Fibroblast of skin of right biceps (primary cell): ENCODE measurements at regions not wholly inside any gene's neighbourhood (a gene's known extent, or its start where the extent isn't known, plus 50 kb on each side); places are given as distances from the start of the nearest gene placed in this dataset.
A peak's percentile ranks its signal among the peaks of the same experiment; 100 is the strongest.
"Not testable (repeated sequence)": the region's sequence is repeated elsewhere in the genome, so short reads cannot be mapped to it uniquely, and the experiment has no call there.

ENCODE experiments used
- DNase-seq: peaks from one replicate; pipeline ENCODE4 v3.0.0-alpha.2; 2013

DNA sequence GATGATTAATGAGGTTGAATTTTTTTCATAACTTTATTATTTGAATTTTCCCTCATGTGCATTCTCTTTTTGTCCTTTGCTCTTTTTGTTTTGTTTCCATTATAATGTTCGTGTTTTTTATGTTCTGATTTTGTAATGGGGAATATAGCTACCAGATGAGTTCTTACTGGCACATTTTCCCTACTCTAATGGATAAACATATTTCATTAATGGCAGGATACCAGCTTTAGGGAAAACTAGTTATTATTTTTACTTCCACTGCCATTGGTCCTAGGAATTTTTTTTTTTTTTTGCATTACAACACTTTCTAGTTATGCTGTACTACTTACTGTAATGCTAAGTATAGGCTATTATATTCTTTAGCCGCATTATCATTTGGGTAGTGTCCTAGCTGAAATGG is 286.3 kb downstream of the SPRY1 start:
- DNase-seq: no peak

DNA sequence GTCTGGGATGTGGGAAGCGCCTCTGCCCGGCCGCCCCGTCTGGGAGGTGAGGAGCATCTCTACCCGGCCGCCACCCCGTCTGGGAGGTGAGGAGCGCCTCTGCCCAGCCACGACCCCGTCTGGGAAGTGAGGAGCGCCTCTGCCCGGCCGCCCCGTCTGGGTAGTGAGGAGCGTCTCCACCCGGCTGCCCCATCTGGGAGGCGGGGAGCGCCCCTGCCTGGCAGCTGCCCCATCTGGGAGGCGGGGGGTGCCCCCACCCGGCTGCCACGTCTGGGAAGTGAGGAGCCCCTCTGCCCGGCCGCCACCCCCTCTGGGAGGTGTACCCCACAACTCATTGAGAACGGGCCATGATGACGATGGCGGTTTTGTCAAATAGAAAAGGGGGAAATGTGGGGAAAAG is 288.3 kb downstream of the SPRY1 start:
- DNase-seq: not testable (repeated sequence)

DNA sequence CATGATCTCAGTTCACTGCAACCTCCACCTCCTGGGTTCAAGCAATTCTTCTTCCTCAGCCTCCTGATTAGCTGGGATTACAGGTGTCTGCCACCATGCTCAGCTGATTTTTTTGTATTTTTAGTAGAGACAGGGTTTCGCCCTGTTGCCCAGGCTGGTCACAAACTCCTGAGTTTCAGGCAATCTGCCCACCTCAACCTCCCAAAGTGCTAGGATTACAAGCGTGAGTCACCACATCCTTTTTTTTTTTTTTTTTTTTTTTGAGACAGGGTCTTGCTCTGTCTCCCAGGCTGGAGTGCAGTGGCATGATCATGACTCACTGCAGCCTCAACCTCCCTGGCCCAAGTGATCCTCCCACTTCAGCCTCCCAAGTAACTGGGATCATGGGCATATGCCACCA is 298.9 kb downstream of the SPRY1 start:
- peak; percentile 19 for DNase-seq

DNA sequence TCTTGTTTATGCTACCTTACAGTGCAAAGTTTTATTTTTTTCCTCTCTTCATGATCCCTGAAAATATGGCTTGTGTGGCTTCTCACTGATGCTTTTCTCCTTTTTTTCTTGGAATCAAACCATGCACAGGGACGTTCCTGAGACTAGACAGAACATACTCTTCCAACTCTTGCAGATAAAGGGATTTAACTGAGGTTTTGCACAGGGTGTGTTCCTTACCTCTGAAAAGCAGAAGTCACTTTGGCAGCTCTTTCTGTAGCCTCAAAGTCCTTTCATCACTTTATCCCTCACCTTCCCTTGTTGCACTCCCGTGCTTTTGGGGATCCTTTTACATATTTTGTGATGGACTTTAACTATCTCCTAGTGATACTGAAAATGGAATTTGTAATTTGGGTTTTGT is 300.1 kb downstream of the SPRY1 start:
- no peak for DNase-seq

DNA sequence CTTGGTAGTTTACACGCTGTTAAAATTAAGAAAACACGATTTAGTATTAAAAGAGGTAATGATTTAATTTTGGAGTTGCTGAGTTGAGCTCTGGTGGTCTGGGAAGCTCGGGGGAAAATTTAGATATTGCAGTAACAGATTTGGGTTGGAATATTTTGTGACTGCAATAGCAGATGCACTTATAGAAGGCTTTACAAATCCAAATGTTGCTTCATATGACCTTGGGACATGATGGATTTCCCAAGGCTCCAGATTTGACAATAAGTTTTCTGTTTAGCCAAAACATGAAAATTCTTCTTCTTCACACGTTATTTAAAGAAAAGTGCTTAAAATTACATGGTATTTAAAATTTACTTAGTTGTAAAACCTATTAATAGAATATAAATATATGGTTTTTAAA is 302.0 kb downstream of the SPRY1 start:
- no peak for DNase-seq

DNA sequence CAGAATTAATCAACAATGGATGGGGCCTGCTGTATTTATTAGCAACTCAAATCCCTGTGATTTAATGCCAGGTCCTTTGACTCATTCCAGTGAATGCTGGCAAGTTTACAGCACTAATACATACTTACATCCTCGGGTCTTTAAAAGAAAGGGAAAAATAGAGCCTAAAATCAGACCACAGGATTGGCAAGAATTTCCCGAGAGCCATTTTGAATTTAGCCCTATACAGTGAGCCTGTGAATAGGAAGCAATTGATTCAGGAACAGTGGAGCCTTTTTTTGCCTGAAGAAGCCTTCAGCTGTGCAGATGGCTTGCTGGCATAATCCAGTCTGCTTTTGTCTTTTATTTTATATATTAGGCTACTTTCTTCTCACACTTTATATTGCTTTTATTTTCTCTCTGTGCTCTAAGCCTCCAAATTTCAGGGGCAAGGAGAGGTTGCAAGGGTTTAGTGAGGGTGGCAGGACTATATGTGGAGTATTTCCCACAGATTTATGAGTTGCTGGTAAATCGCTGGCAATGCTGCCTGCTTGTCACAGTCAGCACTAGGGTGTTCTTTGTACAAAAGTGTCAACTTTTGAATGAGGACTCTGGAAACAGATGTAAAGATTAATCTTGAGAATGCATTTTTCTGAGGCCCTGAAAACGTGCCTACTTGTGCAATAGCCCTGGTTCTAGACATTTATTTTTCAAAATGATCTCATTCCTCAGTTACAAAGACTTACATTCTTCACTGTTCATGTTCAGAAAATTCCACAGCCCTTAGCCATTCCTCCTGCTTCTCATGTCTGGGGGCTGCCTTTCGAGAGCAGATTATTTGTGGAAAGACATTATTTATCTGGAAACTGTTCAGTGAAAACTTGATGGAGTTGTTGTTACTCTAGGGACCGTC is 303.5 kb downstream of the SPRY1 start:
- peak; percentile 97 for DNase-seq

DNA sequence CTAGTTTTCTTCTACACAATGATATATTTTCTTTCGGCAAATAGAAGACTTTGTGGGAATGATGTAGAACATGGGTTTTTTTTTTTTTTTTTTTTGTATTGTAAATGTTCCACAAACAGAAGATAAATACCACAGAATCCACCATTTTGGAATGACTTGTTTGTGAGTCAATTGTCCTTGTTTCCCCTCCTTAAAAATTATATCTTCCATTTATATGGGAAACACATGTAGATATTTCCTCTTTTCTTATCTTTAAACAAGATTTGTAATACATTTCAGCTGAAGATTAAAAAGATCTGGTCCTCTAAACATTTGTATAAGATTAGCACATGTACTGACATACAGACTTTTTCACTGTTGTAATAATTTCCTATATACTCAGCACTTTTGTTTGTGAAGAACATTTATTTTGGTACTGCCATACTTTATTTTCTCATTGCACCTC is 304.6 kb downstream of the SPRY1 start:
- DNase-seq: peak; percentile 32

DNA sequence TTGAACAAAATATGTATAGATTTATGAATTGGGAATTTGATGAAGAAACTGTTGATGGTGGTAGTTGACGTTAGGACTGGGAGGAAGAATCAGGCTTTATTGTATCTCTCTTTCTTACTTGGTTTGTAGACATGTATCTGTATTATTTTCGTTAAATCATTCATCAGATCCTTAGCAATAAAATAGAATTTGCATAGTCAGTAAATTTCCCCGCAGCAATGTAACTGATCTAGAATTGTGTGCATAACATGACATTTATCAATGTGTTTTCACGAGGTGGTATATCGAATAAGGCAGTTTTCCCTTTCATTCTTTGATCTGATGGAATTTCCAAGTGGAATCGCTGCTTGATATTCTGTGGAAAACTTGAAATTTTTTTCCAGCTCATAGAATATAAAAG is 308.8 kb downstream of the SPRY1 start:
- DNase-seq: no peak

DNA sequence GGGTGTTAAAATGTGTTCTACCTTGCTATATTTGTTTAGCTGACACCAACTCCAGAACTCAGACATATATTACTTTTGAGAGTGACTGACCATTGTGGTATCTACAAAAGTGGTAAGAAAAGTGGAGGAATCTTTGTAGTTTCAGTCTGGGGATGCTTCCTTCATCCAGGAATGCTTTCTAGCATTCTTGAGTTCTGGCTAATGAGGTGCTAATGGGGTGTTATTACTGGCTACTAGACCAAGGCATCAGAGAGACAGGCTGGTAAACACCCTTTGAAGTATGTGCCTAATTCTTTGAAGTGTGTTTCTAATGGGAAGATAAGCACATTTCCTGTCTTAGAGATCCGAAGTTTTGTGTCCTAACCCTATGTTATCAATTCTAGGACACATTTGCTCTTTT is 310.4 kb downstream of the SPRY1 start:
- DNase-seq: peak; percentile 77

DNA sequence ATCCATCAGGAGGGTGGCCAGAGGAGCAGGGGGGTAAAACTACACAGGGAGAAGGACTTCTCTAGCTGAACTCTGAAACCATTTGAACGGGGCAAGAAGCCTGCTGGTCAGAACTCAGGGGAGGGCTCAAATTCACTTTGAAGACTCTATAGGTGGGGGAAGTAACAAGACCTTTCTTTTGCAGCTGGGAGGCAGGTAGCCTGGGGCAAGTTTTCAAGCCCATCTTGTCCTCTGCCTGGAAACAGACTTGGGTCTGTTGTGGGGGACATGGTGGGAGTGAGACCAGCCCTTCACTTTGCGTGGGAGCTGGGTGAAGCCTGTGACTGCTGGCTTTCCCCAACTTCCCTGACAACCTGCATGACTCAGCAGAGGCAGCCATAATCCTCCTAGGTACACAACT is 312.3 kb downstream of the SPRY1 start:
- no peak for DNase-seq

DNA sequence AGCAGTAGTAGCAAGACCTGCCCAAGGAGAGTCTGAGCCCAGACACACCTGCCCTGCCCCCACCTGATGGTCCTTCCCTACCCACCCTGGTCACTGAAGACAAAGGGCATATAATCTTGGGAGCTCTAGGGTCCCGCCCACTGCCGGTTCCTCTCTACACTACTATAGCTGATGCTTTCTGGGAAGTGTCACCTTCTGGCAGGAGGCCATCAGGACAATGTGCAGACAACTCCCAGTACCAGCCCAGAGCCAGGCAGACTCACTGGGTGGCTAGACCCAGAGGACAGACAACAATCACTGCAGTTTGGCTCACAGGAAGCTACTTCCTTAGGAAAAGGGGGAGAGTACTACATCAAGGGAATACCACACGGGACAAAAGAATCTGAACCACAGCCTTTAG is 312.7 kb downstream of the SPRY1 start:
- no peak for DNase-seq

DNA sequence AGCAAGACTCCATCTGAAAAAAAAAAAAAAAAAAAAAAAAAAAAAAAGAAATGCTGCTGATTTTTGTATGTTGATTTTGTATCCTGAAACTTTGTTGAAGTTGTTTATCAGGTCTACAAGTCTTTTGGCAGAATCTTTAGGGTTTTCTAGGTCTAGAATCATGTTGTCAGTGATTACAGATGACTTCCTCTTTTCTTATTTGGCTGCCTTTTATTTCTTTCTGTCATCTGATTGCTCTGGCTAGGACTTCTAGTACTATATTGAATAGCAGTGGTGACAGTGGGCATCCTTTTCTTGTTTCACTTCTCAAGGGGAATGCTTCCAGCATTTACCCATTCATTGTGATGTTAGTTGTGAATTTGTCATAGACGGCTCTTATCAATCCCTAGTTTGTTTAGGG is 334.4 kb downstream of the SPRY1 start:
- DNase-seq: no peak

DNA sequence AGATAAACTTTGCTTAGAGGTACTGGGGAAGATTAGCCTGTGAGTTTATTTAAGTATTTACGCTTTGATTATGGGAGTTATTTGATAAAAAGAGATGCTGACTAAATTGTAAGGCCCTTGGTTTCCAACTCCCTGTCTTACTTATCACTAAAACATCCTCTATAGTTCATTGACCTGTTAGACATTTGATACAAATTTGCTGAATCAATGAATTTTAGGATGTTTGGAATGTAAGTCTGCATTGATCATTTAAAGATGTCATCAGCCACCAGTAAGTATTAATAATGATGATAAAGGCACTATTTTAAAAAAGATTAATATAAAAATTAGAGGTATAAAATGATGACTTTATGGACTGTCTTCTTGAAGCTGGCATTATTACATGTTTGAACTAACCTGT is 340.6 kb downstream of the SPRY1 start:
- no peak for DNase-seq

DNA sequence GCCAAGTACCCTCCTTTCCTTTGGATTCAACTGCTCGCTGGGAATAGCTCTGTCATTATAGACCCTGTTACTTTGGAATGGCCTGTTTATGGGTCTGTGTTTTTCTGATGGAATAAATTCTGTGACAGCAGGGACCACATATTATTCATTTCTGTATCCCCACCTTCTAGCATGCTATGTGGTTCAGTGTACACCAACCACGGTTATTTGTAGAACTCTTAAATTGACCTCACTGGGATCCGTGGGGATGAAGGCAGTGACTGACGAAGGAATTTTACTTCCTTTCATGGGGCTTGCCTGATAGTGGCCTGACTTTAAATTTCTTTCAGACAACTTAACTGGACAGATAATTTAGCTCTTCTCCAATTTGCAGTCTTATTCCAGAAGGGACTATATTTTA is 343.2 kb downstream of the SPRY1 start:
- DNase-seq: no peak

DNA sequence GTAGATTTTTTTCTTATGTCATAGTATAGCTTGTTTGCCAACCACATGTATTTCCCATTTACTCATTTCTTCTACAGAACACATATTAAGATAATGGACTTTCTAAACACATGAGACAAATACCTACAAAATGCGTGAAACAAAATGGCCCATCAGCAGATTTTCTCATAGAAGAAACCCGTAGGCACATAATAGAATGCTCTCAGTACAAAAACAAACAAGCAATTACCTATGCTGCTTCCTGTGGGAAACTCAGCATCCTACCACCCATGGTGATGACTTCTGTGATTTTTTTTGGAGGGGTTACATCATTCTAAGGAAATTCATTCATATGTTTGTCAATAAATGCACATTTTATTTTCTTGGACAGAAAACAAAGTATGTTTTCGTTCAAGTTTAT is 343.6 kb downstream of the SPRY1 start:
- no peak for DNase-seq

DNA sequence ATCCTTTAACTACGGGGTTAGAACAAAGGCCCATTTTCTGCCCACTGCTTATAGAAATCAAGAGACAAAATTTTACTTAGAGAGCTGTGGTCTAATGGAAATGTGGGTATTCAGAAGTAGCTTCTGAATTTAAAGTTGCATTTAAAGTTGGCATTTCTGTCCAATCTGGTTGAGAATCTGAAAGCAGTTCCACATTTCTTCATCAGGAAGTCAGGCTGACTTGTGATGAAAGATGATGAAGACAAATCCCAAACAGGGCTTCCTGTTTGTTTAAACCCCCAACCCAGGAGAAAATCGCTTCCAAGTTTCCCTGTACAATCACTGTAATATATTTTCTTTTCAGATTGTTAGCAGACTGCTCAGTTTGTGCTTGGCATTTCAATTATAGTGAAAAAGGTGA is 345.3 kb downstream of the SPRY1 start:
- peak; percentile 49 for DNase-seq

DNA sequence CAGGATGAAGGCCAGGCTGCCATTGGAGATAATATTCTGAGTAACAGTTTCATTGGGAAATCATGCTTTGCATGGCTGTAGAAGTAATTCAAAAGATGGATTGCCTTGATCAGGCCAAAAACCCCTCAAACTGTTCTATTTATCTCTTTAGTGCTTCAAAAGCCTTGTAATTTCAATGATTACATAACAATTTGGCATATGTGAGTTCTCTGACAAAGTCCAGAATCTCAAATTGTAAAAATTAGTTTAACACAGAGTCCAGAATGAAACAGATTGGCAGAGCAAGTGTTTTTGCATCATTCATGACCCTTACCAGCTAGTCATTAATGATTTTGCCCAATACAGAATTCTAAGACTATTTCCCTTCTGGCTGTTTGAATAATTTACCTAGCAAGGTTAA is 347.3 kb downstream of the SPRY1 start:
- no peak for DNase-seq

DNA sequence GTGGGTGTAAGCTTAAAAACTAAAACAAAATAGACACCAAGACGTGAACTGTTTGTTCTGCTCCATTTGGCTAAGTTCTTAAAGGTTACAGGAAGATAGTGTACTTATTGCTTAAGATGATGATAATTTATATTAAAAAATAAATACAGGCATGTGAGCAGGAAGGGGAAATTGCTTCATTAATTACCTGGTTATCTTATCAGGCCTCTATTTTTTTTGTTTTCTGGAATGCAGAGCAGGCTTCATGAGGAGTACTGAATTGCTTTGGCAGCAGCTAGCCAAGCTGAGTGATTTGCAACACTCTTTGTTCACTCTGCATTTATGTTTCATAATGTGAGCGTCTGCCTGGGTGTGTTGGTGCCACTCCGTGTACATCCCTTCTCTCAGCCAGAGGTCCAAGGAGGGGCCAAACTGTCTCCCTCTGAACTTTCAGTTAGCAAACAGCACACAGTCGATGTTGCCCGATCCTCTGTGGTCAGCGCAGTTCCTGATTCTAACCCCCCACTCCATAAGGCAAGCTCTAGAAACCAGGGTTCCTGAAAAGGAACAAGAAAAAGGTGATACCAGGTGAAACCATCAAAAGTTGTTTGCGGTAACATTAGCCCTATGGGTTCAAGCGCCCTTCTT is 348.2 kb downstream of the SPRY1 start:
- no peak for DNase-seq

DNA sequence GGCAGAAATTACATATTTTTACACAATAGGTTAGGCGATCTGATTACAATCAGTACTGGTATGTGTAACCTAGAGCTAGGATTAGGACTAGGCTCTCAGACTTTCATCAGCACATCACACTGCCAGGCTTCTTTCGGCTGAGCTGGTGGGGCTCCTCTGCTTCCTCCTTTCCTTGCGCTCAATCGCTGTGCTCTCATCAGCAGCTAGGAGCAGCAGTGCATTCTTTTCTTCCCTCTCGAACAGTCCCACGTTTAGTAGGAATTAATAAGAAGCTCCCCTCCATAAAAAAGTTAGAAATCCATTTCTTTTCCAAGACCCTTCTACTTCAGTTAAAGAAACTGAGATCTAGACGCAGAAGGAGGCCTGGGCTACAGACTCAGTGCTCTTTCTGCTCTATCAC is 350.4 kb downstream of the SPRY1 start:
- DNase-seq: no peak

DNA sequence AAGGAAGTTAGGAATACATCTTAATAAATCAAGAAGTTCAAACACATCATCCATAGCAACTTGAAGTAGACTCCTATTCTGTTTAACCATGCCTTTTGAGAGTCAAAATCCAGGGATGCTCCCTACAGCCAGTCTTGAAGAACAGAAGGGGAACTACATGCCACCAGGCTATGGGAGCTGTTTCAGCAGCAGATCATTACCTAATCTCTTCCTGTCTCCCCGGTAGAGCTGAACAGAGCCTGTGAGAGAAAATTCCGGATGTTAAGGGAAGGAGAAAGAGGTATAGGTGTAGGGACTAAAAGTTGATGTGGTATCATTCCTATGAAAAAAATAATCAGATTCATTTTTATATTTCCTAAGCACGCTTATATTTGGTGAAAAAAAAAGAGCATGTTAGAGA is 352.2 kb downstream of the SPRY1 start:
- DNase-seq: no peak

DNA sequence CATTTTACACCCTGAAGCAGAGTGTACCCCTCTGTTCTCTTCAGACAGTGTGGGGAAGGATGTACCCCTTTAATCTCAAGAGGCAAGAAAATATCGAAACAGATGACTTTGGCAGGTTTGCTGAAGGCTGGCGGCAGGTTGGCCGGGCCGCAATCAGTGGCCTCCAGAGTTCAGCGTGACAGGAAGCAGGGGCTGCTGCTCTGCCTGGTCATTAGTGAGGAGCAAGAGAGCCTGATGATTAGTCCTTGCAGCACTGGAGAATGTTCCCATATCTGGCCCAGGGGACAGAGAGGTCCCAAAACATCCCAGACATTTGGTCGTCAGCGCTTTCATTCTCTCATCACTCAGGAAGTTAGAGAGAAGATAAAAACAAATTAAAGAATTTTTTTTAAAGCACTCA is 352.8 kb downstream of the SPRY1 start:
- DNase-seq: no peak

DNA sequence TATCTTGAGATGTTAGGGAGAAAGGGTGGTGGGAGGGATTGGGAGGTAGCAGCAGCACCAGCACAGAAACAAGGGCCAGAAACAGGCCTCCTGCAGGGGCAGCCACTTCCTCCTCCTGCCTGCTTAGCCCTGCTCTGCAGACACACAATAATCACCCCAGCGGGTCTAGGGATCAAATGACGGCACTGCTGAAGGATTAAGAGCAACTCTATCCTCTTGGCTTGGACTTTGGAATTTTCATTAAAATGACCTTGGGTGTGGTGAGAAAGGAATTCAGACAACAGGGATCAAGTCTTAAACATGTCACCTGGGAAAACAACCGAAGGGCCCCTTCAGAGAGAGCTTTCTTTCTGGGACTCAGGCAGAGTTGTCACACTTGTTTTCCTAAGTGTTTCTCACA is 353.4 kb downstream of the SPRY1 start:
- DNase-seq: no peak

DNA sequence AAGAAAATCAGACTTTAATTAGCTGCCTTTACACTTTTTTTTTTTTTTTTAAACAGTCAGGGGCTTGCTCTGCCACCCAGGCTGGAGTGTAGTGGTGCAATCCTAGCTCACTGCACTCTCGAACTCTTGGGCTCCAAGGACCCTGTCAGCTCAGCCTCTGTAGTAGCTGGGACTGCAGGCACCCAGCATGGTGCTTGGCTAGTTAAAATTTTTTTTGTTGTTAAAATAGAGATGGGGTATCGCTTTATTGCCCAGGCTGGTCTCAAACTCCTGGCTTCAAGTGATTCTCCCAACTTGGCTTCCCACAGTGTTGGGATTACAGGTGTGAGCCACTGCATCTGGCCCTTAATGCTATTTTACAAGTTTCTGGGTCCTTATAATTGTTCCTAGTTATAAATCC is 359.1 kb downstream of the SPRY1 start:
- no peak for DNase-seq

DNA sequence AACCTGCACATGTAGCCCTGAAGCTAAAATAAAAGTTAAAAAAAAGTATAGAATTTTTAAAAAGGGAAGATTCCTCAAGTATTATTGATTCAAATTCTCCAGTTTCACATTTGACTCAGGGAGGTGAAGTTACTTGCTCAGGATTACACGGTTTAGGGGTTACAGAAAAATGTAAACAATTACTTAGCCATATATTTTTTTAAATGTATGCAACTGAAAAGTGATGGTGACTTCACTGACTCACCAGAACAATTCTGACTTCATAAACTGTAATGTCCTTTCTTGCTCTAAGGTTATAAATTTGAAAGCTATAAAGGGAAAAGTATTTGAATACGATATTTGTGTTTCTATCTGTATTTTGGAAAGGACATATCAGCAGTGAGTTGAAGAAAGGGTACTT is 371.2 kb downstream of the SPRY1 start:
- DNase-seq: peak; percentile 46

DNA sequence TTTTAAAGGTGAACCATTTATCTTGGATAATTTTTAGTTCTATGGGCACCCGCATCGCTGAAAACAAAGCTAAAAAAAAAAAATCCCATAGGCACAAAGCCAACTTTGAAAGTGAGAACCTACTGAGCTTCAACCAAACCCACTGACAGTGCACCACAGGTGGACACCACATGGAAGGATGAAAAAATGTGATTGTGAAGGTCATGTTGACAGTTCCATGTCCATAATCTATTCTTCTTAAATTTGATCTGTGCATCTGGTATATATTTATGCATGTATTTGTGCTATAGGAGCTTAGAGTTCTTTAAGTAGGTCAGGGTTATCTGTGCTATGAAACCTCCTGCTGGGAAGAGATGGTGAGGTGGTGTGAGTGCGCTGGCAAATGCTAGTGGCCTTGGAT is 374.3 kb downstream of the SPRY1 start:
- no peak for DNase-seq
